ENCODE measurements at regions not wholly inside any gene's neighbourhood (a gene's known extent, or its start where the extent isn't known, plus 50 kb on each side); places are given as distances from the start of the nearest gene placed in this dataset.

DNA sequence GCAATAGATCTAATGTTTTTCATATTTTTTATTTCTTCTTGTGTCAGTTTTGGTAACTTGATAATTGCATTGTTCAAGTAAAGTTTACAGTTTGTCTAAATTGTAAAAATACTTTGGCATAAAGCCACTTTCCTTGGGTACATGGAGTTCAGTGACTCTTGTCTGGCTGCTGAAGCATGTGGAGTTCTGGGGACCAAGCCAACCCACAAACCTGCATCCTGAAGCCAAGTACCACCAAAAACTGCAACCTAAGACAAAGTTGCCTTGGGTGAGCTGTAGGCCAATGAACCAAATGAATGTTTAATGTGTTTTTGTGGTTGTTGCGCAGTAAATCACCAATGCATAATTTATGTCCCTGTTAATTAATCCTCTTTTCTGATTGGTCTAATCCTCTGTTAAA lies 872.6 kb downstream of the BCL11A start:
- no peak for DNase-seq (ENCODE audit: low read depth in 1 of 2, low spot score in 1 of 2)
- Histone ChIP-seq H3K27me3 (ENCODE audit: insufficient read depth, poor library complexity, severe bottlenecking) (no peaks in the 10 kb centered on the region), H3K4me3 (replicated peaks; ENCODE audit: insufficient read depth, low read length) (no peak overlapping the region), H3K27ac (replicated peaks) (no peak overlapping the region)
- TF ChIP-seq CTCF (IDR thresholded peaks at IDR 0.05; ENCODE audit: insufficient read depth, low read length) (no peak), REST (IDR thresholded peaks at IDR 0.05; ENCODE audit: insufficient replicate concordance, low read depth) (no peak), GABPA (IDR thresholded peaks at IDR 0.05; ENCODE audit: low read depth) (no peak), POLR2AphosphoS5 (IDR thresholded peaks at IDR 0.05; ENCODE audit: low read depth) (no peak), SPI1 (IDR thresholded peaks at IDR 0.05; ENCODE audit: borderline replicate concordance, low read depth) (no peak)

DNA sequence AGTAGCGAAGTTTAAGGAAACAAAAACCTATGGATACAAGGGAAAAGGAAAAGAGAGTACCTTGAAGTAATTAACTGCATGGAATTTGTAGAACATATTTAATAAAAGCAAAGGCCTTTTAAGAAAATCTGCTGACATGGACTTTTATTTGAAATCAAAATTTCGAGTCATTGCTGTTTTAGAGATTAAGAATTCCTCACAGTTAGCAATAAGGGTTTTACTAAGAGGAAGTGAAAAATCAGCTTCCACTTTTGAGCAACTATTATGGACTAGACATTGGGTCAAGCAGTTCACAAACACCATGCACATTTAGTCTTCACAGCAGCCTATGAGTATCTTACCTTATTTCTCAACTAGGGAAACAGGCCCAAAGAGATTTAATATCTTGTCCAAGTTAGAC lies 876.3 kb downstream of the BCL11A start:
- TF ChIP-seq SPI1 (IDR thresholded peaks at IDR 0.05; ENCODE audit: borderline replicate concordance, low read depth) (peak; percentile 73), REST (IDR thresholded peaks at IDR 0.05; ENCODE audit: insufficient replicate concordance, low read depth) (no peak)
- H3K4me3 ChIP-seq (replicated peaks; ENCODE audit: insufficient read depth, low read length): no peak overlapping the region
- DNase-seq (ENCODE audit: low read depth in 1 of 2, low spot score in 1 of 2): no peak
- no peaks in the 10 kb centered on the region for H3K27me3 ChIP-seq (ENCODE audit: insufficient read depth, poor library complexity, severe bottlenecking)
- no peak overlapping the region for H3K27ac ChIP-seq (replicated peaks)

DNA sequence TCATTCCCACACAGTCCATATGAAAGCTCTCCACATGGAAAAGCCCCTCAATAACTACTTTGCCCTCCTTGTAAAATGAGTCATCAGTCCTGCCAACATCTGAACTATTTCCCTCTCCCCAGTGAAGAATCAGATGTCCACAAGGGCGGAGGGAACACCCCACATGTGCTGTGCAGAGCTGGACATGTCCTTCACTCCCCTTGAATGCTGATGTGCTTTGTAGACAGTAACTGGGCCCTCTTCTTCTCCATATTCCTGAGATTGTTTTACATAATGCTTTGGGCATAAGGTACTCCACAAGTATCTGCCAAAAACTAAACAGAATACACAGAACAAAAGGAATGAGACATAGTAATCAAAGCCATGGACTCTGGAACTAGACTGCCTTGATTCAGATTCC lies 879.4 kb downstream of the BCL11A start:
- Histone ChIP-seq H3K27ac (replicated peaks) (no peak overlapping the region), H3K27me3 (ENCODE audit: insufficient read depth, poor library complexity, severe bottlenecking) (no peaks in the 10 kb centered on the region), H3K4me3 (replicated peaks; ENCODE audit: insufficient read depth, low read length) (no peak overlapping the region)
- TF ChIP-seq REST (IDR thresholded peaks at IDR 0.05; ENCODE audit: insufficient replicate concordance, low read depth) (no peak), CTCF (IDR thresholded peaks at IDR 0.05; ENCODE audit: insufficient read depth, low read length) (no peak), GABPA (IDR thresholded peaks at IDR 0.05; ENCODE audit: low read depth) (no peak), SPI1 (IDR thresholded peaks at IDR 0.05; ENCODE audit: borderline replicate concordance, low read depth) (no peak), POLR2AphosphoS5 (IDR thresholded peaks at IDR 0.05; ENCODE audit: low read depth) (no peak)
- DNase-seq (ENCODE audit: low read depth in 1 of 2, low spot score in 1 of 2): no peak

DNA sequence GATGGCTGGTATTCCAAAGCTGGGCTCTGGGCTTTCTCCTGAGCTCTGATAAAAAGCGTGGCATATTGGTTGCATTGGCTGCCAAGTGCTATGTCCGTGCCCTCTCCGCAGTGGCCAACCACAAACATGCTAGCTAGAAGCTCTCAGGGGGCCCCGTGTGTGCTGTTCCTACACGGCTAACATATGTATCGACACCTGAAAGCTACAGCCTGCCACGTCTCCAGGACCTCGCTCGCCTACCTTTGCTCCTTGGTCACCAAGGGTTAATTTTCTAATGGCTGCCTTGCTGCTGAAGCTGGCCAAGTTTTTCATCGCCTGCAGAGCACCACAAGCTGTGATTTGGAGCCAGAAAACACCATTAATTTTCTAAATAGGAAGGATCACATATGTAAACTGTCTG lies 888.4 kb downstream of the BCL11A start:
- no peaks in the 10 kb centered on the region for H3K27me3 ChIP-seq (ENCODE audit: insufficient read depth, poor library complexity, severe bottlenecking)
- H3K4me3 ChIP-seq (replicated peaks; ENCODE audit: insufficient read depth, low read length): no peak overlapping the region
- TF ChIP-seq POLR2AphosphoS5 (IDR thresholded peaks at IDR 0.05; ENCODE audit: low read depth): no peak
- TF ChIP-seq REST (IDR thresholded peaks at IDR 0.05; ENCODE audit: insufficient replicate concordance, low read depth): no peak
- TF ChIP-seq CTCF (IDR thresholded peaks at IDR 0.05; ENCODE audit: insufficient read depth, low read length): no peak
- TF ChIP-seq SPI1 (IDR thresholded peaks at IDR 0.05; ENCODE audit: borderline replicate concordance, low read depth): no peak
- no peak for TF ChIP-seq GABPA (IDR thresholded peaks at IDR 0.05; ENCODE audit: low read depth)
- no peak for DNase-seq (ENCODE audit: low read depth in 1 of 2, low spot score in 1 of 2)
- no peak overlapping the region for H3K27ac ChIP-seq (replicated peaks)

All from HL-60 (cell line).